Fibroblast of lung (primary cell): ENCODE measurements at regions not wholly inside any gene's neighbourhood (a gene's known extent, or its start where the extent isn't known, plus 50 kb on each side); places are given as distances from the start of the nearest gene placed in this dataset.

Source experiments
- CTCF ChIP-seq, 2 donors: IDR thresholded peaks in 1 of 2; conservative IDR thresholded peaks in 1 of 2; 1 replicate in 1 of 2; 2 replicates in 1 of 2; pipeline ENCODE4 v1.5.1; 2011 to 2012; ENCODE audit warnings: low read length in 2 of 2, control low read depth in 1 of 2, inconsistent platforms in 1 of 2, low read depth in 1 of 2, mild to moderate bottlenecking in 1 of 2
- EZH2 ChIP-seq: IDR thresholded peaks from 2 replicates; pipeline ENCODE4 v1.5.1; 2012; ENCODE audit warnings: low read length, control low read depth, mild to moderate bottlenecking; ENCODE audit errors: missing control alignments

- TF ChIP-seq CTCF (conservative IDR thresholded peaks at IDR 0.05 in 1 of 2, IDR thresholded peaks at IDR 0.05 in 1 of 2; ENCODE audit: low read depth in 1 of 2, low read length in 2 of 2) (no peak), EZH2 (no peak)
These were observed 105.7 kb downstream of the TPRA1 start for GRCh38 chr3:127484601-127485388.
